Dedifferentiated amniotic fluid mesenchymal stem cell (primary cell): ENCODE measurements at regions not wholly inside any gene's neighbourhood (a gene's known extent, or its start where the extent isn't known, plus 50 kb on each side); places are given as distances from the start of the nearest gene placed in this dataset.

ENCODE experiments used
- DNase-seq: peaks from one replicate; pipeline ENCODE4 v3.0.0-alpha.2; 2016; ENCODE audit errors: extremely low spot score

DNA sequence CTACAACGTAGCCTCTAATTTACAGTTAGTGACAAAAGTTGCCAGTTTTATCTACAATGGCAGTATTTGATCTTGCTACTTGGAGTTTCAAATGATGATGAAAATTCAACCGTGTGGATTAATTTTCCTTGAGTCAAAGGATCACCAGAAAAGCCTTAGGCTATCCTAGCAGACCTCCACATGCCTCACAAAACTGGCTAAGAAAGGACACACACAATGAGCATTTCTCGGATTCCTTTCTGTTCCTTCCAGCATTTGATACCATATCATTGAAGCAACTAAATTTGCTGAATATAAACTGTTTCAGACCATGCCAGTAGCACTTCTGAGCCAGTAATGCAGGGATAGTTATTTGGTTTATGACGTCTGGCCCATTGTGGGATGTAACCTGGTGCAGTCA lies 587.4 kb upstream of the MDFIC2 start:
- DNase-seq: no peak

DNA sequence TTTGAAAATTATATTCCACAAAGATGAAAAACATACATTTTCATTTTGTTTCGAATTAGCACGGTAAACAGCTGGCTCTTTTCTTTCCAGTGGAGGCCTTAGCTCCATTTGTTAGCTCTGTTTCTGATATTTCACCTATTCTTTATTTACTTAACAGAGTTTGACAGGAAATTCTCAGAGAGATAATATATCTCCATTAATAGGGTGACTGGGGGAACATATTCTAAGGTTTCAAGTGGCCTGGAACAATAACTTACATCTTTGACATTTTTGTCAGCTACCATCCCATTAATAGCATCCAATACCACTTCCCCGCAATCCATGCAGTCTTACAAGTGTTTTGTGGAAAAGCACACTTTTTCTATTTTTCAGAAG lies 577.6 kb upstream of the MDFIC2 start:
- no peak for DNase-seq

DNA sequence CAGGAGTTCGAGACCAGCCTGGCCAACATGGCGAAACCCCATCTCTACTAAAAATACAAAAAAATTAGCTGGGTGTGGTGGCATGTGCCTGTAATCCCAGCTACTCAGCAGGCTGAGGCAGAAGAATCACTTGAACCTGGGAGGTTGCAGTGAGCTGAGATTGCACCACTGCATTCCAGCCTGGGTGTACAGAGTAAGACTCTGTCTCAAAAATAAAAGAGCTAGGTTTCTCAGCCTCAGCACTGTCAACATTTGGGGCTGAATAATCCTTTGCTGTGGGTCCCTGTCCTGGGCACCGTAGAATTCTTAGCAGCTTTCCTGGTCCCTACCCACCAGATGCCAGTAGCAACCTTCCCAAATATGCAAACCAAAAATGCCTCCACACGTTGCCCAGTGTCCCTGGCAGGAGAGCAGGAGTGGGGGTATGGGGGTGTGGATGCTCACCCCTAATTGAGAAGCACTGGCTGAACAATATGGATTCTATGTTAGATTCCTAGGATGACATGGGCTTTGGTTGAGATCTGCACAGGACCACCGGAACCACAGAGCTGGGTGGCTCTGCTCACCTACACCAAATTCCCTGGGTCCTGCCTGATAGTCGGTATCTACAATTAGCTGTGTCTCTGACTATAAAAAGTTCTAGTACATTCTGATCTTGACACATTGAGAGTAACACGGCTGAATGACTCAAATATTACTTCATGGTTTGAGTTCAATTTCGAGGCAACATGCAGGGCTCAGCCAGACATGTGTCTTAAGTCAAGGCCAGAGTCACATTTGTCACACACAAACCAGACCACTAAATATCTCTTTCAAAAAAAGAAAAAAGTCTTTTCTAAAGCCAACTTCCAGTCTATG lies 577.0 kb upstream of the MDFIC2 start:
- no peak for DNase-seq

DNA sequence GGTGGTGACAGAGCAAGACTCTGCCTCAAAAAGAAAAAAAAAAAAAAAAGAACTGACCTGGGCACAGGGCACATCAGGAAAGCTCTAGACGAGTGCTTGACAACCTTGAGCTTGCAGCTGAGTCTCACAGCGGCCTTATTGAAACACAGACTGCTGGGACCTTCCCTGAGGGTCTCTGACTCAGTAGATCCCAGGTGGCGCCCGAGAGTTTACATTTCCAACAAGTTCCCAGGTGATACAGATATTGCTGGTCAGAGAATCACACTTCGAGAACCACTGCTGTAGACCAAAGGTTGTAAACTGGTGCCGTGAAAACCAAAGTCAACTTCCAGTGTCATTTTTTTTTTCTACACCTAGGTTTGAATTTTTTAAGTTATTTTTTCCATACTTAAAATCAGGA lies 573.2 kb upstream of the MDFIC2 start:
- DNase-seq: no peak

DNA sequence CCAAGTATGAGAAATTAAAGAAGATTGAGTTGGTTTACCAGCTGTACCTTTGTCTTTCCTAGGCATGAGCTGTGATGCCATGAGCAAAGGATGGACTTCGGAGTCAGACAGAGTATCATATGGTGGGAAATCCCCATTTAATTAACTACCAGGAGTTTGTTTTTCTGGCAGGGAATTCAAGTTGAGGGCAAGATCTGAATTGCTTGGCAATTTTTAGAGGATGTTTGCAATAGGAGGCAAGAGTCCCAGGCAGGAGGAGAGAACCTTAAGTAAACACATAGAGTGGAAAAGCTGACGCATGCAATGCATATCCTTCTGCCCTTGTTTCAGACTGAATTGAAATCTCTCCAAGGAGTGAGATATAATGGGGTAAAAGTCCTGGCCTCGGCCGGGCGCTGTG lies 569.7 kb upstream of the MDFIC2 start:
- DNase-seq: no peak

DNA sequence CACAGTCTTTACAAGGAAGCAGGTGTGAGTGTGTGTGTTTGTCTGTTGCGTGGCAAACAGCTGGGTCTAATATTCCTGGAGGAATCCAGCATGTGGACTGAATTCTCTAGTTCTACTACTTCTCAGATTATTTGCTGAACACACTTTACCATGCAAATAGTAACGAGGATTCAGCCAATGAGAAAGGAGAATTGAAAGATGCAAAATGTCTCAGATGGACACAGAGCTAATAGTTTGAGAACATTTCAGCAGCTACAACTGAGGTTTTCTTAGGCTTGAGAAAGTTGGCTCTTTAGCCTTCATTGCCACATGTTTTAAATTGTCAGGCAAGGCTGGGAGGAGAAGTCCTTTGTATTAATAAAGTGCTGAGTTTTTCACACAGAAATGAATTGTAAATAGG lies 568.0 kb upstream of the MDFIC2 start:
- no peak for DNase-seq

DNA sequence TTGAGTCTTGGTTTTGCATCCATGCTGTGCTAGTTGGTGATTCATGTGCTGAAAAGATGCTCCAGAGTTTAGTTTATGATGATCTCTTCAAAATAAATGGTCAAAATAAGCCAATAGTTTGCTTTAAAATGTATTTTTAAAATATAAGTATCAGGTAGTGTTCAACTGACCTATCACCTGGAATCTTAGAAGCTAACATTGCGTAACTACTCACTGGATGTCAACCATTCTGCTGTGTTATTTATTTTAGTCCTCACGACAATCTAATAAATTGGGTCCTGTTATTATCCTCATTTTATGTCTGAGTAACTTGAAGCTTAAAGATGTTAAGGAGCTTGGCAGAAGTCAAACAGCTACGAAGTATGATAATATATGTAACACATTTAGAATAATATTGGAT lies 563.7 kb upstream of the MDFIC2 start:
- DNase-seq: no peak

DNA sequence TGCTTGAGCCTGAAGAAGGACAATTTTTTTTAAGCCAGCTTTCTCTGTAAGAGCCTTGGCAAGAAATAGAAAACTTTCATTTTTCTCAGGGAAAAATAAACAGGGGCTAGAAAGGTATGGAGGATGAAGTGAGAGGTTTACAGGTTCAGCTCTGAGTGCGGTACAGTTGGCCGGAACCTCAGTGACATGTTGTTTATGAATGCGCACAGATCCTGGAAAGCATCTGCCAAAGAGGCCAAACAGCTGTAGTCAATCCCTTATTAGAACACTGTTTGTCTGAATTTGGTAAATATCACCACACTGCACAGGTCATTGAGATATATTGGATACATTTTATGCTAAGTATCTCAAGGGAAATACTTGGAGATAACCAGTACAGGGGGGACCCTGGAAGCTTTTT lies 561.8 kb upstream of the MDFIC2 start:
- no peak for DNase-seq

DNA sequence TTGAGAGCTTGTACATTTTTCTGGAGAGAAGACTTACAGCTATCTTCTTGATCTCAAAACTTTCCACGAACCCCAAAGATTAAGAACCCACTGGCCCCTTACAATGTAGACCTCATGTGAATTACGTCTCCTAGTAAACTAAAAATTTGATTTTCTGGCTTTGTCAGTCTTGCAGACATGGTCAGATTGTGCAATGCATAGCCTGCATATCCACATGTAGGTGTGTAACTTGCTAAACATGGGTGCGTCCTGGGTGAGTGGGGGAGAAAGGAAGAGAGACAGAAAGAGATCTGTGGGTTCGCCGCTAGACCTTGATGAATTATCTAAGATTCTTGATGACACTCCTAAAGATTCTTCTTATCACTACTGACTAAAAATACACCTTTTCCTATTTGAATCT lies 561.2 kb upstream of the MDFIC2 start:
- no peak for DNase-seq

DNA sequence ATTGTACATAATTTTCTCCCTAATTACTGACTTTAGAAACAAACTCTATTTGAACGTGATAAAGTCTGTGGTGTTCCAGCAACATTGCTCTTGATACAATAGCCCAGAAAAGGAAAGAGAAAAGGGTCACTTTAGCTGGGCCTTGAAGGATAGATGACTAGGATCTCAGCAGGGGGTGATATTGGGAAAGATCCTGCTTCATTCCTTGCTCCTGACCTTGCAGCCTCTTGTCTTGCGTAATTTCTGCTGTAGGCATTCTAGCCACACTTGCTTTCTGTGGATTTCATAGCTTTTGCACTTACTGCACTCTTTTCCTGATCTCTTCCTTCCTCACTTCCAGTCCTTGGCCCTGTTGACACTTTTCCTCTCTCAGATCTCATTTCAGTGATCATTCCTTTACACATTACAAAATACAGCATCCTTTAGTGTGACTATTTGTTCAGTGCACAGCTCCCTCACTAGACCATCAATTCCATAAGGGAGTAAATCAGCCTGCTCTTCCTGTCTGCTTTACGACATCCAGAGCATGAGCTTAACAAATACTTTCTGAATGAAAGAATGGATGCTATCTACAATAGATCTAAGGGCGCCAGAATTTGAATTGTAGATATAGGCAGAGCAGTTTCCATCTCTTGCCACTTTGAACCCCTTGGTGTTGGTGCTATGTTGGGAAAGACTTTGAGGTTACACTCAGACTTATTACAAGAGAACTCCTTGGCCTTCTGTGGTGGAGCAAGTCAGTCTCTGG lies 559.6 kb upstream of the MDFIC2 start:
- peak; percentile 40 for DNase-seq

DNA sequence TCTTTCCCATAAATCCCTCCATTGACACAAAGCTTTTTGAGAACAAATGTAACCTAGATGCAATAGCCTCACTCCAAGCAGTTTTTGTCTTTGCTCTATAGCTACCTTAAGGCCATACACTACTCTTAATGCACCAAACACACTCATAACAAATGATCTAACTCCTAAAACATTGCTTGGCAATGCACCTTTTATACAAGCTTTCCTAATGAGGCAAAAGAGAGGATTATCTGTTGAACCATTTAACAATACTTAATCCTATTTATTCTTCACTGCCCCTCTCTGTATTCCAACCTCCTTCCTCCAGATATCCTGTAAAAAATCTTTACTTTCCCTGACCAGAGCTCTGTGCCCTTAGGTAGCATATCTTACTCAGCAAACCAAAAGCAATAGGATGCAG lies 558.1 kb upstream of the MDFIC2 start:
- no peak for DNase-seq

DNA sequence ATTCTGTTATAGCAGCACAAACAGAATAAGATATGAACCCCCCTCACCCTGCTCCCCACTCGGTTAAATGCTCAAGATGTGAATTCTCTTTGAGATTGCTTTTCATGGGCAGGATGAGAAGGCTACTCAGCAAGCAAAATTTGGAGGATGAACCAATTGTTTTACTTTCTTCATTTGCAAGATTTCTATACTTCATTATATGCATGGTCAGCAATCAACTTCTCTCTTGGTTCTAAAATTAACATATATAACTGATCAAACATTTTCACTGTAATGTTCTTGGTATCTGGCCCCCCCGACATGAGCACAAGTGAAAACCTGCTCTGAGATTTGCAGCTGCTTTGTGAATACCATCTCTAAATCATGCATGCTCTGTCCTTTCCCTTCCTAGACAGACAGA lies 556.1 kb upstream of the MDFIC2 start:
- no peak for DNase-seq

DNA sequence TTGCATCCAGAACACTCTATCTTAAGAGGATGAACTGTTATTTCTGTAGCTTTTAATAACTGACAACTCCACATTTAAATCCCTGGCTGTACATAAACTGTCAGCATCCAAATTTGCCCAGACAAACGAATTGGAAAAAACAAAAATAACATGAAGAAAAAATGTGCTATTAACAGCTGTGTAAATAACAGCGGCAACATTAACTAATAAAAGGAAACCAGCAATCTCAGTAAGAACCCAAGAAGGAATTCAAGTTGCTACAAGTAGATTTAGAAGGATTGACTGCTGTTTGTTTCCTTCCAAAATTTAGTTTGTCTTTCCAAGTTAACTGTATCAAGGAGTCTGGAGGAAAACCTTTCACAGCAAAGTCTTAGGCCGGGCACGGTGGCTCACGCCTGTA lies 550.6 kb upstream of the MDFIC2 start:
- DNase-seq: no peak

DNA sequence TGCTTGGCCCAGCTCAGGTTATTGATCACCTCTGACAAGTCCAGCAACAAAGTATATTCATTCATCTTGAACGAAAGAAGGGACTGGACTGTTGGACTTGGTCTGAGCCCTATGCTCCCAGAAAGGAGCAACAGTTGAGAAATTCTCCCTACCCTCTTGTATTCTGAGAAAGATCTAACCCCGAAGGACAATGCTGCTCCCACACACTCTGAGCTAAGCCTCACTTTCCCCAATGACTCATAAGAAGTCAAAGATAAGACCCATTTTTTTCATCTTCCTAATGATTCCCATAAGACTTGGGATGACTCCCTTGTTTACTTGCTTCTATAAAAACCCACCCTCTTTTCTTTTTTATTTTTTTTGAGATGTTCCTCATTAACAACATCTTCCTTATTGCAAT lies 549.4 kb upstream of the MDFIC2 start:
- DNase-seq: no peak

DNA sequence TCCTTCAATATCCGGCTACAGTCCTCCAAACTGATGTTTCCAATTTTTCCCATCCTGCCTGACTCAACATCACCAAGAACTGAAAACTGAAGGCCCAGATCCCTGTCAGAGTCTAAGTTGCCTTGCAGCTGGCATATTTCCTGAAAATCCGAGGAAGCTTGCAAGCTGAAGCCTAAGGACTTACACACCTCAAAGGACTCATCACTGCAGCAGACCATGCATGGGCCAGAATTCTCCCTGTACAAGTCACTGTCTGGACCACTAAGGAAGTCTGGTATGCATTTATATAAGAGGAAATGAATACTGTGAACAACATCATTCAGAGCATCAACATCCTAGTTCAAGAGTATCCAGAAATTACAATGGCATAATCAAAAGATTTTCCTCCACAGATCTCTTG lies 548.8 kb upstream of the MDFIC2 start:
- no peak for DNase-seq

DNA sequence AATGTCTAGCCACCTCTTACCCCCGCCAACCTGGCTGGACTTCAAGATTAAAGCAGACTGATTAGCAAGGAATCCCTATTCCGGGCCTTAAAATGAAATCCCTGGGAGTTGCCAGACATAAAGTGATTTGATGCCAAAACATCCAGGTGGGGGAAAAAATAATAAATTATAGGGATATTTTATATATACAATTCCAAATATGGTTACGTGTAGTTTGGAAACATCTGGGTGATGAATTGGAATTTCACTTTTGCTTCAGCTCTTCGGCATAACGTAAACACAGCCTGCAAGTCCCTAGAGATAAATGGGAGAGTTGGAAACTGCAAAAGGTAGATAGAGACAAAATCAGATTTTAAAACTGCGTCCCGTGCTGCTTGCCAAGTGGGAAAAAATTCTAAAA lies 545.5 kb upstream of the MDFIC2 start:
- DNase-seq: no peak

DNA sequence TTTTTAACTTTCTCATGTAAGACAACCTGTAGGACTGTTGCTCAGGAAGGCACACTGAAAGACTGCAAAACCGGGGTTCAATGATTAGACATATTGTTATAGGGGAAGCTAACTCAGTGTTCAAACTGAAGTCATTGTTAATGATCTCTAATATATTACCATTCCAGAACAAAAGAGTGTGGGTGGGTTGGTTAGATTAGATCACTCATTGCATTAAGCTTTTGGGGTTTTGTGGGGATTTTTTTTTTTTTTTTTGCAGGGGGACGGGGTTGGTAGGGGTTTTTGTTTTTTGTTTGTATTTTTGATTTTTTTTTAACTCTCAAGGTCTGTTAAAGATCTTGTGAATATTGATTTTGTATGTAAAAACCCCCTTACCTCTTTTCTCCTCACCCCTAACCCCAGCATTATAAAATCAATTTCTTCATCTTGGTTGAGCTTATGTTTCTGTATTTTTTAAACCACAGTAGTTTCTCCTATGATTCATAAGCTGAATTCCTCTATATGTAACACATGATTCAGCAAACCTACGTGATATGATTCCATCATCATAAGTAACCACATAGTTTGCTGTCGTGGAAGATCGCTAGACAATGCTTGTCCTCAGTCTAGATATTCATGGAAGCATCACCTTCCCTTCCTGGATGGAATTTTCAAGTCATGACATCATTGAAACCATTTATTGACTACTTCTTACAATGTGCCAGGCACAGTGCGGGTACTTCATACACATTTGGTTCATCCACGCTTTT lies 544.1 kb upstream of the MDFIC2 start:
- peak; percentile 70 for DNase-seq

DNA sequence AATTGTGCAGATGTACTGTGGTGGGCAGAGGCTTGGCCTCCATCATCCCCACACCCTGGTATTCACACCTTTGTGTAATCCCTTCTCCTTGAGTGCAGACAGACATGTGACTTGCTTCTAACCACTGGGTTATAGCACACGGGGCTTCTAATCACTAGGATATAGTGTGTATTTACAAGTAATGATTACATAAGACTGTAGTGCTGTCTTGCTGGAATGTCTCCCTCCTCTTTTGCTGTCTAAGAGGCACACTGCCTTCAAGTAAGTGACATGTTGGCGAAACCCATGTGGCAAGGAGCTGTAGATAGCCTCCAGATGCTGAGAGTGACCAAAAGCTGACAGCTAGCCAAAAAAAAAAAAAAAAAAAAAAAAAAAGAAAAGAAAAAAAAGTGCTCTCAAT lies 542.7 kb upstream of the MDFIC2 start:
- no peak for DNase-seq

DNA sequence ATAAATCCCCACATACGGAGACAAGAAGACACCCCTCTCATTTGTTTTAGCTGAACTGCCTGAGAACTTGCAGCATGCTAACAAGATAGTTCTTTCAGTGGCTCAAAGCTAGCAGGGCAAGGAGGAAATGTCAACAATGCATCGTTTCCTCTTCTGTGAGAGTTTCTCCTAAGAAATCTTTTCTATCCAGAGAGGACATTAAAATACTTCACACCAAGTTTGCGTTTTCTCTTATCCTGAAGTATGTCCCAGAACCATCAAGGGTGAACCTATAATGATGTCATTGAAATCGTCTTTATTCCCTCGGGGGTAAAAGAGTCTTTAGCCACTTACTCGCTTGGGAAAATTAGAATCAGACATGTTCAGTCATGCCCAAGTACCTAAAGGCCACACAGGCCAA lies 541.7 kb upstream of the MDFIC2 start:
- no peak for DNase-seq

DNA sequence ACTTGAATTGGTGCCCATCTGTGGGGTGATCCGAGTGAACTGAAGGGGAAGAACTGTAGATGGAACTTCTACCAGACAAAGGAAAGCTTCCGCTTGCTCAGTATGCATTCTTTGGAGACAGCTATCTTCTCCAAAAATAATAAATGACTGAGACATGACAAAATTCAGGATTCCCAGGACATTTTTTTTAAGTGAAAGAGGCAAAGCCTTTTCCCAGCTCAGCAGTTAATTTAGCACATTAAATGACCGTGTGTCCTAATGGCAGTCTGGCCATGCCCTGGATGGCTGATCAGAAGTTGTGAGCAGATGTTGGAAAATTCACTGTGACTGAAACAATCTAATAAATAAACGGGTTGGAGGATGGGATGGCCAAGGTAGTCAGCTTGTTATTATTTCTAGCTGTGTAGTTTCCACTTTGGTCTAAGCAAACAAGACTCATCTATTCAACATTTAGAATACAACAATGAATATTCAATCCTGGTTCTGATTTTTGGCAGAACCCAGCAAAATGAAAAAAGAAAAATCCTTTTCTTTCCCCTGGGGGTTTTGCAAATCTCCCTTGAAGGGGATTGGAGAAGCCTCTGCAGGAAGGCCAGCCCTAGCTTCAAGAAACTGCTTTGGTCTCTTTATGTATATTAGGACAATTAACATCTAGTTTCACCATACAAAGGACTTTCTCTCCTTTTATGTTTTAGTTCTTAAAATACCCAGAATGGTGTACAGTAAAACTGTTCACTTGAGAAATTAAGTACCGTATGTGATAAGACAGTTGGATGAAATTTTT lies 540.9 kb upstream of the MDFIC2 start:
- DNase-seq: no peak

DNA sequence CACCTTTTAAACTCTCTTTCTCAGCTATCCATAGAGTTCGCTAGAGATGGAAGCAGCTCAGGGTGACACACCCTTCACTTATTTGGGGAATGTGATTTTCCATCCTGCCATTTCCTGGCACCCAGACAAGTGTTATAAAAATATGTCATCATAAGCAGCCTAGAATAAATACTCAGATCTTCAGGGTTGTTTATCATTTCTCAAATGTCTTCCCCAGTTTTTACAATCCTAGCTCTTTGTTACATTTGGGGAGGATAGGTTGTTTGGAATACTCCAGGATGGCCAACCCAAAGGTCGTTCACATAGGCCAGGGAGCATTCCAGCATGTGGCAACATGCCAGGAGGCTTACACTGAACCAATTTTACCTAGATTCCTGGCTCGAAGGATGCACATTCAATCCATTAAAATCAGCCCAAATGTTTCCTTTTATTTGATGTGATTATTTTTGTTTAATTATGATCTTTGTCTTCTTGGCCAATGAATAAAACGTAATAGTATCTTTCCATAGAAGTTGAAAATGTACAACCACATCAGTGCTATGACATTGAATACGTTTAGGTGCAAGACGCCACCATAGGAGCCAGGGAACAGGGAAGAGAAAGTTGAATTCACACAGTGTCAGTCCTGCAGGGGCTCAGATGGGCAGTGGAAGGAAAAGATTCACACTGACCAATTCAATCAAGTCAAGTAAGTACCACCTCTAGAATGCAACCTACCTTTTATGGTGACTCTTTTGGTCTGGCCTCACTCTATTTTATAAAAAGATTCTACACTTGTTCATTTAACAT lies 537.7 kb upstream of the MDFIC2 start:
- peak; percentile 89 for DNase-seq
